Type B pancreatic cell (in vitro differentiated cells): ENCODE measurements at regions not wholly inside any gene's neighbourhood (a gene's known extent, or its start where the extent isn't known, plus 50 kb on each side); places are given as distances from the start of the nearest gene placed in this dataset.

Experiments
- DNase-seq: peaks from one replicate; pipeline ENCODE4 v3.0.0; 2021; ENCODE audit warnings: mixed read lengths; ENCODE audit not compliant: unreplicated experiment; ENCODE audit errors: extremely low spot score
- H3K27ac Mint-ChIP-seq: 2 replicates; pipeline ENCODE4 v1.8.0; 2021; ENCODE audit warnings: mild to moderate bottlenecking, mixed read lengths
- H3K27me3 Mint-ChIP-seq: 2 replicates; pipeline ENCODE4 v1.8.0; 2021; ENCODE audit warnings: mixed read lengths
- H3K36me3 Mint-ChIP-seq: 2 replicates; pipeline ENCODE4 v1.8.0; 2021; ENCODE audit warnings: mixed read lengths
- H3K4me1 Mint-ChIP-seq: one replicate; pipeline ENCODE4 v1.8.0; 2021; ENCODE audit warnings: mixed read lengths; ENCODE audit not compliant: unreplicated experiment
- H3K4me3 Mint-ChIP-seq: 2 replicates; pipeline ENCODE4 v1.8.0; 2021; ENCODE audit warnings: mild to moderate bottlenecking, mixed read lengths
- H3K9me3 Mint-ChIP-seq: 2 replicates; pipeline ENCODE4 v1.8.0; 2021; ENCODE audit warnings: mixed read lengths
- CTCF ChIP-seq: fragments of 200-600 bp; sonication (generic); conservative IDR thresholded peaks from 2 replicates; pipeline ENCODE4 v1.5.0; 2021; ENCODE audit warnings: antibody characterized with exemption, mild to moderate bottlenecking

- H3K27ac Mint-ChIP-seq, result no peak overlapping the region
- H3K36me3 Mint-ChIP-seq, result peaks cover 9% of the 10 kb centered on the region
- H3K4me1 Mint-ChIP-seq, result peaks cover 15% of the 10 kb centered on the region
- TF ChIP-seq CTCF, result no peak
- no peak overlapping the region for H3K4me3 Mint-ChIP-seq
- DNase-seq, result no peak
- H3K9me3 Mint-ChIP-seq, result peaks cover 5% of the 10 kb centered on the region
- H3K27me3 Mint-ChIP-seq, result no peaks in the 10 kb centered on the region
Measured at GRCh38 chr11:70747285-70747684, 349.0 kb downstream of the CTTN start.

GRCh38 chr11:70747921-70748320, 349.6 kb downstream of the CTTN start:
- Mint-ChIP-seq H3K9me3 (peaks cover 5% of the 10 kb centered on the region), H3K27ac (no peak overlapping the region)
- no peak for TF ChIP-seq CTCF

GRCh38 chr11:70751142-70751734, 352.9 kb downstream of the CTTN start:
- Mint-ChIP-seq H3K27ac (no peak overlapping the region), H3K4me1 (no peaks in the 10 kb centered on the region), H3K36me3 (peaks cover 9% of the 10 kb centered on the region), H3K9me3 (peaks cover 5% of the 10 kb centered on the region), H3K4me3 (no peak overlapping the region), H3K27me3 (no peaks in the 10 kb centered on the region)
- TF ChIP-seq CTCF, result no peak
- no peak for DNase-seq

More at GRCh38 chr11:70747921-70748320, 349.6 kb downstream of the CTTN start:
- H3K36me3 Mint-ChIP-seq, result peaks cover 9% of the 10 kb centered on the region
- no peak for DNase-seq
- no peak overlapping the region for H3K4me3 Mint-ChIP-seq
- H3K4me1 Mint-ChIP-seq, result peaks cover 9% of the 10 kb centered on the region
- H3K27me3 Mint-ChIP-seq, result no peaks in the 10 kb centered on the region

GRCh38 chr11:70755410-70756158, 357.3 kb downstream of the CTTN start:
- peak; percentile 99 for TF ChIP-seq CTCF
- Mint-ChIP-seq H3K4me3 (no peak overlapping the region), H3K36me3 (peaks cover 9% of the 10 kb centered on the region), H3K4me1 (no peaks in the 10 kb centered on the region), H3K27ac (no peak overlapping the region), H3K27me3 (no peaks in the 10 kb centered on the region), H3K9me3 (peaks cover 5% of the 10 kb centered on the region)
- peak; percentile 85 for DNase-seq

GRCh38 chr11:70756341-70756740, 358.0 kb downstream of the CTTN start:
- Mint-ChIP-seq H3K27me3 (no peaks in the 10 kb centered on the region), H3K4me1 (no peaks in the 10 kb centered on the region), H3K36me3 (peaks cover 4% of the 10 kb centered on the region), H3K27ac (no peak overlapping the region), H3K4me3 (no peak overlapping the region), H3K9me3 (peaks cover under 1% of the 10 kb centered on the region)
- no peak for DNase-seq
- TF ChIP-seq CTCF, result no peak
